GM23338 (cell line): ENCODE measurements at regions not wholly inside any gene's neighbourhood (a gene's known extent, or its start where the extent isn't known, plus 50 kb on each side); places are given as distances from the start of the nearest gene placed in this dataset.
"Not testable (repeated sequence)": the region's sequence is repeated elsewhere in the genome, so short reads cannot be mapped to it uniquely, and the experiment has no call there.

Experiments used
- CREB1 ChIP-seq: fragments of 250-450 bp; sonication (Bioruptor Pico); IDR thresholded peaks from 2 replicates; pipeline ENCODE4 v1.5.0; 2020; ENCODE audit warnings: low read depth, mild to moderate bottlenecking, moderate library complexity
- EZH2phosphoT487 ChIP-seq: fragments of 200-600 bp; sonication (generic); IDR thresholded peaks from one replicate; pipeline ENCODE4 v1.8.1; 2018; ENCODE audit warnings: antibody characterized with exemption; ENCODE audit not compliant: unreplicated experiment
- JUNB ChIP-seq: IDR thresholded peaks from one replicate; pipeline ENCODE4 v1.6.1; 2016; ENCODE audit warnings: antibody characterized with exemption; ENCODE audit not compliant: unreplicated experiment
- POLR2AphosphoS5 ChIP-seq: IDR thresholded peaks from 2 replicates; pipeline ENCODE4 v1.6.1; 2016; ENCODE audit warnings: antibody characterized with exemption, low read depth
- TF ChIP-seq, protein P1 (sequence below): fragments of 250-450 bp; sonication (Bioruptor Pico); IDR thresholded peaks from 2 replicates; pipeline ENCODE4 v1.5.0; 2020; ENCODE audit warnings: mild to moderate bottlenecking, moderate library complexity
- TF ChIP-seq, protein P2 (sequence below), 2 experiments: fragments of 200-600 bp in 1 of 2; sonication (generic) in 1 of 2; conservative IDR thresholded peaks; 2 replicates each; pipeline versions ENCODE4 v1.5.1 to v1.6.1; 2016 to 2017; ENCODE audit warnings: antibody characterized with exemption in 2 of 2, low read depth in 2 of 2, mild to moderate bottlenecking in 2 of 2, moderate library complexity in 1 of 2

DNA sequence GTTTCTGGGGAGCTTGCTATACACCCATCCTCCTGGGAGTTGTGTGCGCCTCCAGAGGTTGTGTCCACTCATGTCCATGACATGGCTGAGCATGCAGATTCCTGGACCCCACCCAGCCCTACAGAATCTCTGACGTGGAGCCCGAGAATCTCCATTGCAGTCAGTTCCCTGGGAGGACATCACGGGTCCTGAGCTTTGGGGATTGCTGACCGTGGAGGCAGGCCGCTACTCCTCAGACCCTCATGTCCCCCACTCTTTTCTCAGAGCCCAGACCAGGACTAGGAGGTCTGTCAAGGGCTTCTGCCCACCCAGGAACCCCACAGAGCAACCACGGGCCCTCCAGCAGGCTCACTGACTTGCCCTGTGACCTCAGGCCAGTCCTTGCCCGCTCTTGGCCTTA lies 177.7 kb downstream of the TBC1D2B start:
- not testable (repeated sequence) for TF ChIP-seq POLR2AphosphoS5; JUNB; CREB1 (CRISPR knock-in tag); EZH2phosphoT487
- TF ChIP-seq, protein P1, sequence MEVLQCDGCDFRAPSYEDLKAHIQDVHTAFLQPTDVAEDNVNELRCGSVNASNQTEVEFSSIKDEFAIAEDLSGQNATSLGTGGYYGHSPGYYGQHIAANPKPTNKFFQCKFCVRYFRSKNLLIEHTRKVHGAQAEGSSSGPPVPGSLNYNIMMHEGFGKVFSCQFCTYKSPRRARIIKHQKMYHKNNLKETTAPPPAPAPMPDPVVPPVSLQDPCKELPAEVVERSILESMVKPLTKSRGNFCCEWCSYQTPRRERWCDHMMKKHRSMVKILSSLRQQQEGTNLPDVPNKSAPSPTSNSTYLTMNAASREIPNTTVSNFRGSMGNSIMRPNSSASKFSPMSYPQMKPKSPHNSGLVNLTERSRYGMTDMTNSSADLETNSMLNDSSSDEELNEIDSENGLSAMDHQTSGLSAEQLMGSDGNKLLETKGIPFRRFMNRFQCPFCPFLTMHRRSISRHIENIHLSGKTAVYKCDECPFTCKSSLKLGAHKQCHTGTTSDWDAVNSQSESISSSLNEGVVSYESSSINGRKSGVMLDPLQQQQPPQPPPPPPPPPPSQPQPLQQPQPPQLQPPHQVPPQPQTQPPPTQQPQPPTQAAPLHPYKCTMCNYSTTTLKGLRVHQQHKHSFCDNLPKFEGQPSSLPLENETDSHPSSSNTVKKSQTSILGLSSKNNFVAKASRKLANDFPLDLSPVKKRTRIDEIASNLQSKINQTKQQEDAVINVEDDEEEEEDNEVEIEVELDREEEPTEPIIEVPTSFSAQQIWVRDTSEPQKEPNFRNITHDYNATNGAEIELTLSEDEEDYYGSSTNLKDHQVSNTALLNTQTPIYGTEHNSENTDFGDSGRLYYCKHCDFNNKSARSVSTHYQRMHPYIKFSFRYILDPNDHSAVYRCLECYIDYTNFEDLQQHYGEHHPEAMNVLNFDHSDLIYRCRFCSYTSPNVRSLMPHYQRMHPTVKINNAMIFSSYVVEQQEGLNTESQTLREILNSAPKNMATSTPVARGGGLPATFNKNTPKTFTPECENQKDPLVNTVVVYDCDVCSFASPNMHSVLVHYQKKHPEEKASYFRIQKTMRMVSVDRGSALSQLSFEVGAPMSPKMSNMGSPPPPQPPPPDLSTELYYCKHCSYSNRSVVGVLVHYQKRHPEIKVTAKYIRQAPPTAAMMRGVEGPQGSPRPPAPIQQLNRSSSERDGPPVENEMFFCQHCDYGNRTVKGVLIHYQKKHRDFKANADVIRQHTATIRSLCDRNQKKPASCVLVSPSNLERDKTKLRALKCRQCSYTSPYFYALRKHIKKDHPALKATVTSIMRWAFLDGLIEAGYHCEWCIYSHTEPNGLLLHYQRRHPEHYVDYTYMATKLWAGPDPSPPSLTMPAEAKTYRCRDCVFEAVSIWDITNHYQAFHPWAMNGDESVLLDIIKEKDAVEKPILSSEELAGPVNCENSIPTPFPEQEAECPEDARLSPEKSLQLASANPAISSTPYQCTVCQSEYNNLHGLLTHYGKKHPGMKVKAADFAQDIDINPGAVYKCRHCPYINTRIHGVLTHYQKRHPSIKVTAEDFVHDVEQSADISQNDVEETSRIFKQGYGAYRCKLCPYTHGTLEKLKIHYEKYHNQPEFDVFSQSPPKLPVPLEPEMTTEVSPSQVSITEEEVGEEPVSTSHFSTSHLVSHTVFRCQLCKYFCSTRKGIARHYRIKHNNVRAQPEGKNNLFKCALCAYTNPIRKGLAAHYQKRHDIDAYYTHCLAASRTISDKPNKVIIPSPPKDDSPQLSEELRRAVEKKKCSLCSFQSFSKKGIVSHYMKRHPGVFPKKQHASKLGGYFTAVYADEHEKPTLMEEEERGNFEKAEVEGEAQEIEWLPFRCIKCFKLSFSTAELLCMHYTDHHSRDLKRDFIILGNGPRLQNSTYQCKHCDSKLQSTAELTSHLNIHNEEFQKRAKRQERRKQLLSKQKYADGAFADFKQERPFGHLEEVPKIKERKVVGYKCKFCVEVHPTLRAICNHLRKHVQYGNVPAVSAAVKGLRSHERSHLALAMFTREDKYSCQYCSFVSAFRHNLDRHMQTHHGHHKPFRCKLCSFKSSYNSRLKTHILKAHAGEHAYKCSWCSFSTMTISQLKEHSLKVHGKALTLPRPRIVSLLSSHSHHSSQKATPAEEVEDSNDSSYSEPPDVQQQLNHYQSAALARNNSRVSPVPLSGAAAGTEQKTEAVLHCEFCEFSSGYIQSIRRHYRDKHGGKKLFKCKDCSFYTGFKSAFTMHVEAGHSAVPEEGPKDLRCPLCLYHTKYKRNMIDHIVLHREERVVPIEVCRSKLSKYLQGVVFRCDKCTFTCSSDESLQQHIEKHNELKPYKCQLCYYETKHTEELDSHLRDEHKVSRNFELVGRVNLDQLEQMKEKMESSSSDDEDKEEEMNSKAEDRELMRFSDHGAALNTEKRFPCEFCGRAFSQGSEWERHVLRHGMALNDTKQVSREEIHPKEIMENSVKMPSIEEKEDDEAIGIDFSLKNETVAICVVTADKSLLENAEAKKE = not testable (repeated sequence)
- TF ChIP-seq, protein P2, sequence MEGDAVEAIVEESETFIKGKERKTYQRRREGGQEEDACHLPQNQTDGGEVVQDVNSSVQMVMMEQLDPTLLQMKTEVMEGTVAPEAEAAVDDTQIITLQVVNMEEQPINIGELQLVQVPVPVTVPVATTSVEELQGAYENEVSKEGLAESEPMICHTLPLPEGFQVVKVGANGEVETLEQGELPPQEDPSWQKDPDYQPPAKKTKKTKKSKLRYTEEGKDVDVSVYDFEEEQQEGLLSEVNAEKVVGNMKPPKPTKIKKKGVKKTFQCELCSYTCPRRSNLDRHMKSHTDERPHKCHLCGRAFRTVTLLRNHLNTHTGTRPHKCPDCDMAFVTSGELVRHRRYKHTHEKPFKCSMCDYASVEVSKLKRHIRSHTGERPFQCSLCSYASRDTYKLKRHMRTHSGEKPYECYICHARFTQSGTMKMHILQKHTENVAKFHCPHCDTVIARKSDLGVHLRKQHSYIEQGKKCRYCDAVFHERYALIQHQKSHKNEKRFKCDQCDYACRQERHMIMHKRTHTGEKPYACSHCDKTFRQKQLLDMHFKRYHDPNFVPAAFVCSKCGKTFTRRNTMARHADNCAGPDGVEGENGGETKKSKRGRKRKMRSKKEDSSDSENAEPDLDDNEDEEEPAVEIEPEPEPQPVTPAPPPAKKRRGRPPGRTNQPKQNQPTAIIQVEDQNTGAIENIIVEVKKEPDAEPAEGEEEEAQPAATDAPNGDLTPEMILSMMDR (conservative IDR thresholded peaks at IDR 0.05; ENCODE audit: low read depth in 2 of 2) = not testable (repeated sequence)
